Caco-2 (cell line): ENCODE measurements at regions not wholly inside any gene's neighbourhood (a gene's known extent, or its start where the extent isn't known, plus 50 kb on each side); places are given as distances from the start of the nearest gene placed in this dataset.

Experiments
- BruUV-seq: library from RNA; stranded (reverse); fragments of 400-500 nt; replicated peaks from 2 replicates; lab custom pipeline; 2021; lab: Mats Ljungman, UMichigan
- CTCF ChIA-PET: fragments of 300-600 bp; sonication (Branson Sonifier 250); formaldehyde crosslinking; loops from one replicate; lab custom pipeline; 2022; ENCODE audit warnings: antibody characterized with exemption; lab: Charles Lee
- POLR2A ChIA-PET: fragments of 300-600 bp; sonication (Branson Sonifier 250); formaldehyde crosslinking; loops from one replicate; lab custom pipeline; 2022; ENCODE audit warnings: antibody characterized with exemption; lab: Charles Lee
- DNase-seq, 2 experiments: peaks; one replicate each; pipeline versions ENCODE4 v3.0.0 to v3.0.0-alpha.2; 2020 to 2022
- H3K27me3 ChIP-seq: replicated peaks from 2 replicates; pipeline ENCODE4 v1.6.0; 2011; ENCODE audit warnings: low read length; ENCODE audit not compliant: control insufficient read depth, insufficient read depth
- H3K36me3 ChIP-seq: 2 replicates; pipeline ENCODE4 v1.5.1; 2011; ENCODE audit warnings: low read length; ENCODE audit not compliant: control insufficient read depth, insufficient read depth
- H3K4me1 ChIP-seq: fragments of 250-450 bp; sonication (Bioruptor Pico); 2 replicates; pipeline ENCODE4 v1.5.1; 2020; ENCODE audit warnings: mild to moderate bottlenecking
- H3K4me3 ChIP-seq: 2 replicates; pipeline ENCODE4 v1.5.1; 2011; ENCODE audit warnings: low read depth, mild to moderate bottlenecking, control low read depth, low read length
- H3K9me3 ChIP-seq: fragments of 250-450 bp; sonication (Bioruptor Pico); 2 replicates; pipeline ENCODE4 v1.5.1; 2020; ENCODE audit warnings: mild to moderate bottlenecking, moderate library complexity
- H3K27ac Mint-ChIP-seq: one replicate; pipeline ENCODE4 v1.8.0; 2022; ENCODE audit warnings: mixed read lengths; ENCODE audit not compliant: unreplicated experiment
- H3K27me3 Mint-ChIP-seq: one replicate; pipeline ENCODE4 v1.8.0; 2022; ENCODE audit warnings: mixed read lengths; ENCODE audit not compliant: insufficient read depth, unreplicated experiment
- H3K36me3 Mint-ChIP-seq: one replicate; pipeline ENCODE4 v1.8.0; 2022; ENCODE audit warnings: mild to moderate bottlenecking, mixed read lengths; ENCODE audit not compliant: insufficient read depth, unreplicated experiment
- H3K4me1 Mint-ChIP-seq: one replicate; pipeline ENCODE4 v1.8.0; 2022; ENCODE audit warnings: low read depth, mixed read lengths; ENCODE audit not compliant: unreplicated experiment
- H3K4me3 Mint-ChIP-seq: one replicate; pipeline ENCODE4 v1.8.0; 2022; ENCODE audit warnings: mild to moderate bottlenecking, moderate library complexity, mixed read lengths; ENCODE audit not compliant: unreplicated experiment
- H3K9me3 Mint-ChIP-seq: one replicate; pipeline ENCODE4 v1.8.0; 2022; ENCODE audit warnings: mixed read lengths; ENCODE audit not compliant: unreplicated experiment
- intact Hi-C: fragments of 100-400 bp; cut with micrococcal nuclease; formaldehyde crosslinking; loops from one replicate; pipeline ENCODE4 v1.10.0; 2022; ENCODE audit not compliant: unreplicated experiment
- TF ChIP-seq, protein P1 (sequence below), 2 experiments: fragments of 200-600 bp in 1 of 2; IDR thresholded peaks; 1 replicate in 1 of 2; 2 replicates in 1 of 2; pipeline versions ENCODE4 v1.5.1 to v1.8.0; 2011 to 2022; ENCODE audit warnings: antibody characterized with exemption in 1 of 2, control low read depth in 1 of 2, inconsistent platforms in 1 of 2, low read depth in 1 of 2, low read length in 1 of 2, mild to moderate bottlenecking in 1 of 2, moderate library complexity in 1 of 2; ENCODE audit not compliant: insufficient read depth in 1 of 2, severe bottlenecking in 1 of 2, unreplicated experiment in 1 of 2

DNA sequence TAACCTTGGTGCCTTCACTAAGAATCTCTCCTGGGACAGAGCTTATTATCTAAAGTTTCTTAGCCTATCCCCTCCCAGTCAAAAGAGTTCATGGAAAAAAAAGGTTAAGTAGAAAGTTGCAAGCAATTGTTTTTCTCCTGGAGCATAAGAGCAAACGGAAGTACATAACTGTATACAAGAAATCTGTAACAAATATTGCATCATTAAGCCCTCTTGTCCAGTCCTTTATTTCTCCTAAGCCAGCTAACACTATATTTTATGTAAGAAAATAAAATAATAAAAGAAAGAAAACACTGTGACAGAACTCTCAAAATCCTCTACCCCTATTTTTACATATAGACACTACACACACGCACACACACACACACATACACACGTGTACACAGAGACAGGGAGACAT, 255.3 kb downstream of the NAF1 start:
- intact Hi-C loops: no loop called here
- H3K9me3 ChIP-seq: no peaks in the 10 kb centered on the region

DNA sequence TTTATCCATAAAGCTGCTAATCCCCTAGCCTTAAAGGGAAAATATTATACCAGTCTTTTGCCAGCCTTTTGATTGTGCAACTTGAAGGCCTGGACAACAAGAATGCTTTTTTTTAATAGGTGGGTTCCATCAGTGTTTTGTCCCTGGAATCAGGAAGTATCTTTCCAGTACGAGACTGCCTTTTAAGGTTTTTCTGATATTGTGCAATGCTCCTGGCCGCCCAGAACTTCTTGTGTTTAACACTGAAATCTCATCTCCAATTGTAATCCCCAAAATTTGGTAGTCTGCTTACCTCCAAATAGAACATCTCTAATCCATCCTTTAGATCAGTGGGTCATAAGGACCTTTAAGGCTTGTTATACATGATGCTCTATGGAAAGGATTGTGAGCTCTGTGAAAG, 256.7 kb downstream of the NAF1 start:
- BruUV-seq: no TSS peak
- no peaks in the 10 kb centered on the region for H3K4me1 ChIP-seq
- no peak for DNase-seq
- H3K9me3 ChIP-seq: no peaks in the 10 kb centered on the region
- no peaks in the 10 kb centered on the region for H3K9me3 Mint-ChIP-seq
- H3K4me3 Mint-ChIP-seq: no peak overlapping the region
- intact Hi-C loops: no loop called here
- TF ChIP-seq, protein P1, sequence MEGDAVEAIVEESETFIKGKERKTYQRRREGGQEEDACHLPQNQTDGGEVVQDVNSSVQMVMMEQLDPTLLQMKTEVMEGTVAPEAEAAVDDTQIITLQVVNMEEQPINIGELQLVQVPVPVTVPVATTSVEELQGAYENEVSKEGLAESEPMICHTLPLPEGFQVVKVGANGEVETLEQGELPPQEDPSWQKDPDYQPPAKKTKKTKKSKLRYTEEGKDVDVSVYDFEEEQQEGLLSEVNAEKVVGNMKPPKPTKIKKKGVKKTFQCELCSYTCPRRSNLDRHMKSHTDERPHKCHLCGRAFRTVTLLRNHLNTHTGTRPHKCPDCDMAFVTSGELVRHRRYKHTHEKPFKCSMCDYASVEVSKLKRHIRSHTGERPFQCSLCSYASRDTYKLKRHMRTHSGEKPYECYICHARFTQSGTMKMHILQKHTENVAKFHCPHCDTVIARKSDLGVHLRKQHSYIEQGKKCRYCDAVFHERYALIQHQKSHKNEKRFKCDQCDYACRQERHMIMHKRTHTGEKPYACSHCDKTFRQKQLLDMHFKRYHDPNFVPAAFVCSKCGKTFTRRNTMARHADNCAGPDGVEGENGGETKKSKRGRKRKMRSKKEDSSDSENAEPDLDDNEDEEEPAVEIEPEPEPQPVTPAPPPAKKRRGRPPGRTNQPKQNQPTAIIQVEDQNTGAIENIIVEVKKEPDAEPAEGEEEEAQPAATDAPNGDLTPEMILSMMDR (IDR thresholded peaks at IDR 0.05; ENCODE audit: insufficient read depth in 1 of 2, low read depth in 1 of 2, low read length in 1 of 2, severe bottlenecking in 1 of 2, unreplicated experiment in 1 of 2): no peak
- no peak overlapping the region for H3K27ac Mint-ChIP-seq
- H3K4me3 ChIP-seq: no peak overlapping the region
- no peaks in the 10 kb centered on the region for H3K4me1 Mint-ChIP-seq
- H3K36me3 Mint-ChIP-seq: no peaks in the 10 kb centered on the region
- no peaks in the 10 kb centered on the region for H3K36me3 ChIP-seq
- ChIA-PET CTCF (no interaction called here), POLR2A (no interaction called here)
- no peaks in the 10 kb centered on the region for H3K27me3 ChIP-seq
- H3K27me3 Mint-ChIP-seq: no peaks in the 10 kb centered on the region

More for the DNA sequence above, 255.3 kb downstream of the NAF1 start:
- Histone ChIP-seq H3K27me3 (no peaks in the 10 kb centered on the region), H3K4me3 (no peak overlapping the region), H3K4me1 (no peaks in the 10 kb centered on the region), H3K36me3 (no peaks in the 10 kb centered on the region)
- no TSS peak for BruUV-seq
- ChIA-PET CTCF (no interaction called here), POLR2A (no interaction called here)
- H3K27ac Mint-ChIP-seq: no peak overlapping the region
- no peak for DNase-seq
- no peaks in the 10 kb centered on the region for H3K36me3 Mint-ChIP-seq
- no peaks in the 10 kb centered on the region for H3K9me3 Mint-ChIP-seq
- TF ChIP-seq, protein P1 (IDR thresholded peaks at IDR 0.05; ENCODE audit: insufficient read depth in 1 of 2, low read depth in 1 of 2, low read length in 1 of 2, severe bottlenecking in 1 of 2, unreplicated experiment in 1 of 2): no peak
- no peak overlapping the region for H3K4me3 Mint-ChIP-seq
- no peaks in the 10 kb centered on the region for H3K4me1 Mint-ChIP-seq
- H3K27me3 Mint-ChIP-seq: no peaks in the 10 kb centered on the region

DNA sequence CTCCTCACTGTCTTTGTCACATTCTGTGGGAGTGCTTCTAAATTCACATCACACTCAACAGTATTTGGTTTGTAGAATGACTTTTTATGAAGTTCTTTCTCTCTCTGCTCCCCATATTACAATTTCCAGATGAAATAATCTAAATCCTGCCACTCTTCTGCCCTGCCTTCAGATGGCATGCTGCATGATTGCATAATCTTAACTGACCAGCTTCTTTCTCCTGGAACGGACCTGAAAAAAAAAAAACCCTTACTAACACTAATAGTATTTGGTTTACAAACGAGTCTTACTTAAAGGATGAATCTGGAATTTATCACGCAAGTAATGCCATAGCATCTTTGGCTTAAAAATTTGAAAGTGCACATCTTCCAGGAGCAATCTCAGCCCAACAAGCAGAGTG, 272.3 kb downstream of the NAF1 start:
- no peaks in the 10 kb centered on the region for H3K27me3 Mint-ChIP-seq
- no peaks in the 10 kb centered on the region for H3K4me1 Mint-ChIP-seq
- intact Hi-C loops: no loop called here
- TF ChIP-seq, protein P1 (IDR thresholded peaks at IDR 0.05; ENCODE audit: insufficient read depth in 1 of 2, low read depth in 1 of 2, low read length in 1 of 2, severe bottlenecking in 1 of 2, unreplicated experiment in 1 of 2): no peak
- H3K36me3 ChIP-seq: no peaks in the 10 kb centered on the region
- H3K27ac Mint-ChIP-seq: no peak overlapping the region
- no peak for DNase-seq
- no peaks in the 10 kb centered on the region for H3K27me3 ChIP-seq
- no peaks in the 10 kb centered on the region for H3K36me3 Mint-ChIP-seq
- no peaks in the 10 kb centered on the region for H3K4me1 ChIP-seq
- H3K9me3 Mint-ChIP-seq: no peaks in the 10 kb centered on the region
- BruUV-seq: no TSS peak
- ChIA-PET POLR2A (no interaction called here), CTCF (no interaction called here)
- H3K4me3 Mint-ChIP-seq: no peak overlapping the region
- H3K4me3 ChIP-seq: no peak overlapping the region
- no peaks in the 10 kb centered on the region for H3K9me3 ChIP-seq
